Neural progenitor cell (in vitro differentiated cells): ENCODE measurements at regions not wholly inside any gene's neighbourhood (a gene's known extent, or its start where the extent isn't known, plus 50 kb on each side); places are given as distances from the start of the nearest gene placed in this dataset.

Experiments used
- DNase-seq: peaks from one replicate; pipeline ENCODE4 v3.0.0-alpha.2; 2016; ENCODE audit warnings: low spot score
- H2AFZ ChIP-seq: fragments of 200-600 bp; sonication (generic); replicated peaks from 2 replicates; pipeline ENCODE4 v1.6.1; 2016; ENCODE audit warnings: antibody characterized with exemption
- H3F3A ChIP-seq: fragments of 200-600 bp; sonication (generic); 2 replicates; pipeline ENCODE4 v1.6.1; 2016; ENCODE audit warnings: antibody characterized with exemption, low read depth
- H3K27ac ChIP-seq: fragments of 200-600 bp; sonication (generic); 2 replicates; pipeline ENCODE4 v1.5.1; 2016; ENCODE audit warnings: mild to moderate bottlenecking
- H3K27me3 ChIP-seq: fragments of 200-600 bp; sonication (generic); 2 replicates; pipeline ENCODE4 v1.6.1; 2016; ENCODE audit warnings: mild to moderate bottlenecking, moderate library complexity
- H3K36me3 ChIP-seq: fragments of 200-600 bp; sonication (generic); 2 replicates; pipeline ENCODE4 v1.5.1; 2016
- H3K4me1 ChIP-seq: fragments of 200-600 bp; sonication (generic); 2 replicates; pipeline ENCODE4 v1.6.1; 2016; ENCODE audit warnings: mixed run types
- H3K4me2 ChIP-seq: fragments of 200-600 bp; sonication (generic); 2 replicates; pipeline ENCODE4 v1.6.1; 2016
- H3K4me3 ChIP-seq: fragments of 200-600 bp; sonication (generic); 2 replicates; pipeline ENCODE4 v1.5.1; 2016
- H3K79me2 ChIP-seq: fragments of 200-600 bp; sonication (generic); 2 replicates; pipeline ENCODE4 v1.6.1; 2016; ENCODE audit warnings: low read depth
- H3K9ac ChIP-seq: fragments of 200-600 bp; sonication (generic); 2 replicates; pipeline ENCODE4 v1.6.1; 2016
- H3K9me3 ChIP-seq: fragments of 200-600 bp; sonication (generic); 2 replicates; pipeline ENCODE4 v1.5.1; 2016; ENCODE audit warnings: low read depth
- H4K20me1 ChIP-seq: fragments of 200-600 bp; sonication (generic); 2 replicates; pipeline ENCODE4 v1.6.1; 2016; ENCODE audit warnings: low read depth
- H3K27ac Mint-ChIP-seq: 3 replicates; pipeline ENCODE4 v1.8.0; 2021; ENCODE audit warnings: mixed read lengths
- H3K27me3 Mint-ChIP-seq: 2 replicates; pipeline ENCODE4 v1.8.0; 2022; ENCODE audit warnings: low read depth, mild to moderate bottlenecking, inconsistent platforms, moderate library complexity, mixed read lengths; ENCODE audit not compliant: insufficient read depth
- H3K36me3 Mint-ChIP-seq: 3 replicates; pipeline ENCODE4 v1.8.0; 2021; ENCODE audit warnings: mixed read lengths
- H3K4me1 Mint-ChIP-seq: 3 replicates; pipeline ENCODE4 v1.8.0; 2021; ENCODE audit warnings: mixed read lengths
- H3K4me3 Mint-ChIP-seq: 3 replicates; pipeline ENCODE4 v1.8.0; 2021; ENCODE audit warnings: mild to moderate bottlenecking, moderate library complexity, mixed read lengths
- H3K9me3 Mint-ChIP-seq: 3 replicates; pipeline ENCODE4 v1.8.0; 2020; ENCODE audit warnings: mixed read lengths
- EZH2 ChIP-seq: fragments of 200-600 bp; sonication (generic); IDR thresholded peaks from 2 replicates; pipeline ENCODE4 v1.6.1; 2017; ENCODE audit warnings: antibody characterized with exemption, mild to moderate bottlenecking, moderate library complexity
- EZH2phosphoT487 ChIP-seq: fragments of 200-600 bp; sonication (generic); IDR thresholded peaks from 2 replicates; pipeline ENCODE4 v1.6.1; 2017; ENCODE audit warnings: antibody characterized with exemption
- TF ChIP-seq, protein P1 (sequence below): fragments of 200-600 bp; sonication (generic); IDR thresholded peaks from 2 replicates; pipeline ENCODE4 v1.5.1; 2017; ENCODE audit warnings: antibody characterized with exemption, mild to moderate bottlenecking

DNA sequence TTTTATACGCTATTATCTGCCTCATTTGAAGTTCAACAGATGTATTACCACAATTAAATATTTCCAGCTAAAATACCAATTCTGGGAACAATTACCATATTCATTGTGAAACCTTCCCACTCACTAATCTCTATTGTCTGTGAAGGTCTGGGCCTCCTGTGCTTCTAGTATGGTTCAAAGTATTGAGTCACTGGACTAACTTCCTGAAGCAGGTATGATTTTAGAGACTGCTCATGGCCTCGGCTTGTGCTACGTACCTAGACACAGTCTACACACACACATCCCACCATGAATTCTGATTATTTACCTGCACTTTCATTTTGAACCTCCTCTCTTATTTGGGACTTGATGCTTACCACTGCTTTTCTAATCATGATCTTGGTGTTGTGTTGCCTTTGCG is 180.7 kb upstream of the EPHA4 start:
- no peak overlapping the region for H3K4me3 ChIP-seq
- Mint-ChIP-seq H3K36me3 (no peaks in the 10 kb centered on the region), H3K27me3 (peaks cover 2% of the 10 kb centered on the region), H3K4me3 (no peak overlapping the region), H3K9me3 (no peaks in the 10 kb centered on the region), H3K27ac (no peak overlapping the region), H3K4me1 (peaks cover 2% of the 10 kb centered on the region)
- H3K79me2 ChIP-seq = no peaks in the 10 kb centered on the region
- no peaks in the 10 kb centered on the region for H3F3A ChIP-seq
- H3K4me1 ChIP-seq = no peaks in the 10 kb centered on the region
- no peaks in the 10 kb centered on the region for H4K20me1 ChIP-seq
- no peak overlapping the region for H3K9ac ChIP-seq
- H3K27me3 ChIP-seq = no peaks in the 10 kb centered on the region
- no peaks in the 10 kb centered on the region for H3K36me3 ChIP-seq
- no peaks in the 10 kb centered on the region for H3K9me3 ChIP-seq
- H2AFZ ChIP-seq = no peak overlapping the region
- H3K27ac ChIP-seq = no peak overlapping the region
- no peak for DNase-seq
- H3K4me2 ChIP-seq = no peak overlapping the region
- TF ChIP-seq EZH2phosphoT487 = no peak
- TF ChIP-seq, protein P1, sequence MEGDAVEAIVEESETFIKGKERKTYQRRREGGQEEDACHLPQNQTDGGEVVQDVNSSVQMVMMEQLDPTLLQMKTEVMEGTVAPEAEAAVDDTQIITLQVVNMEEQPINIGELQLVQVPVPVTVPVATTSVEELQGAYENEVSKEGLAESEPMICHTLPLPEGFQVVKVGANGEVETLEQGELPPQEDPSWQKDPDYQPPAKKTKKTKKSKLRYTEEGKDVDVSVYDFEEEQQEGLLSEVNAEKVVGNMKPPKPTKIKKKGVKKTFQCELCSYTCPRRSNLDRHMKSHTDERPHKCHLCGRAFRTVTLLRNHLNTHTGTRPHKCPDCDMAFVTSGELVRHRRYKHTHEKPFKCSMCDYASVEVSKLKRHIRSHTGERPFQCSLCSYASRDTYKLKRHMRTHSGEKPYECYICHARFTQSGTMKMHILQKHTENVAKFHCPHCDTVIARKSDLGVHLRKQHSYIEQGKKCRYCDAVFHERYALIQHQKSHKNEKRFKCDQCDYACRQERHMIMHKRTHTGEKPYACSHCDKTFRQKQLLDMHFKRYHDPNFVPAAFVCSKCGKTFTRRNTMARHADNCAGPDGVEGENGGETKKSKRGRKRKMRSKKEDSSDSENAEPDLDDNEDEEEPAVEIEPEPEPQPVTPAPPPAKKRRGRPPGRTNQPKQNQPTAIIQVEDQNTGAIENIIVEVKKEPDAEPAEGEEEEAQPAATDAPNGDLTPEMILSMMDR = no peak
- TF ChIP-seq EZH2 = no peak

DNA sequence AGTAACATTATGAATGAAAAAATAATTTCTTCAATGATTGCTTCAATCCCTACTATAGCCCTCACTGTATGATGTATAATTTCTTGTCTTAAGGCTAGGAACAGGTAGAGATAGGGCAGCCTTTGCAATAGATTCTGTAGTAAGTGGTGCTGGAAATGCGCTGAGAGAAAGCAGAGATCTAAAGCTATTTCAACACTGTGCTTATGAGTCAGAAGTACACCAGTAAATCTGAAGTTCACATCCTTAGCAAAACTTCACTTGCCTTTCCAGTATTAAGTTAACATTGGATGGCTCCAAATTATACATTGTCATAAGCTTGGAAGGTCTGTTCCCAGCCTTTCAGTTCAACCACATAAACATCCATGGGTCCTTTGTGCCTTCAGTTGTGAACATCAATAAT is 178.2 kb upstream of the EPHA4 start:
- H3K79me2 ChIP-seq = no peaks in the 10 kb centered on the region
- H3K4me1 ChIP-seq = no peaks in the 10 kb centered on the region
- no peak for TF ChIP-seq EZH2
- TF ChIP-seq, protein P1 = no peak
- TF ChIP-seq EZH2phosphoT487 = no peak
- peaks cover 2% of the 10 kb centered on the region for H3K4me1 Mint-ChIP-seq
- no peak overlapping the region for H3K27ac ChIP-seq
- no peaks in the 10 kb centered on the region for H3K27me3 ChIP-seq
- no peak overlapping the region for H2AFZ ChIP-seq
- H3K27ac Mint-ChIP-seq = no peak overlapping the region
- H3K9me3 ChIP-seq = no peaks in the 10 kb centered on the region
- DNase-seq = no peak
- H3F3A ChIP-seq = no peaks in the 10 kb centered on the region
- no peak overlapping the region for H3K4me3 Mint-ChIP-seq
- H4K20me1 ChIP-seq = no peaks in the 10 kb centered on the region
- H3K9me3 Mint-ChIP-seq = peaks cover 3% of the 10 kb centered on the region
- H3K36me3 Mint-ChIP-seq = no peaks in the 10 kb centered on the region
- no peak overlapping the region for H3K4me2 ChIP-seq
- no peak overlapping the region for H3K4me3 ChIP-seq
- no peaks in the 10 kb centered on the region for H3K36me3 ChIP-seq
- H3K9ac ChIP-seq = no peak overlapping the region
- H3K27me3 Mint-ChIP-seq = peaks cover 3% of the 10 kb centered on the region

DNA sequence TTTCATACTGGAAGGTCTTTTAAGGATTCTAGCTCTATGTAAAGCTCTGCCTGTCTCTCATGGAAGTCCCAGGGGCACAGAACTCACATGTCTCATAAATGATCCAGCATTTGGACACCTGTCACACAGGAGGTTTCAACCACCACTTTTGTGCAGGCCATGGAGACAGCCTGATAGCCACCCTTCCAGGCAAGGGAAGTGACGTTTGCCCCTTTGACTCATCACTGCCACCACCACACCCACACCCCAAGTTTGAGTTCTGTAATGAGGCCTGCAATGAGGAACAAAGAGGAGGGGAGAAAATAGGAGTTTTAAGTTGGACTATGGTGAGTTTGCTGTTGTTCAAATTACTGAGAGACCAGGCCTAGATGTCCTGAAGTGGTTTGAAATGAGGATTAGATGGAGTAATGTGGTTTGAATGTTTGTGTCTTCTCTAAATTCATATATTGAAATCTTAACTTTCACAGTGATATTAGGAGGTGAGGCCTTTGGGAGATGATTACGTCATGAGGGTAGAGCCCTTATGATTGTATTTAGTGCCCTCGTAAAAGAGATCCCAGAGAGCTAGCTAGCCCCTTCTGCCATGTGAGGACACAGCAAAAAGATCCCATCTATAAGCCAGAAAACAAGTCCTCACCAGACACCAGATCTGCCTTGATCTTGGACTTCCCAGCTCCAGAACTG is 175.3 kb upstream of the EPHA4 start:
- Histone ChIP-seq H3K27ac (no peak overlapping the region), H3K79me2 (no peaks in the 10 kb centered on the region), H3K4me1 (no peaks in the 10 kb centered on the region), H4K20me1 (no peaks in the 10 kb centered on the region), H3K9me3 (no peaks in the 10 kb centered on the region), H3F3A (no peaks in the 10 kb centered on the region), H3K4me2 (no peak overlapping the region), H3K9ac (no peak overlapping the region), H3K36me3 (no peaks in the 10 kb centered on the region), H3K4me3 (no peak overlapping the region), H2AFZ (no peak overlapping the region), H3K27me3 (no peaks in the 10 kb centered on the region)
- no peaks in the 10 kb centered on the region for H3K36me3 Mint-ChIP-seq
- DNase-seq = no peak
- peaks cover 3% of the 10 kb centered on the region for H3K9me3 Mint-ChIP-seq
- H3K4me3 Mint-ChIP-seq = no peak overlapping the region
- H3K27ac Mint-ChIP-seq = no peak overlapping the region
- H3K27me3 Mint-ChIP-seq = peaks cover 3% of the 10 kb centered on the region
- peaks cover 2% of the 10 kb centered on the region for H3K4me1 Mint-ChIP-seq
- TF ChIP-seq EZH2phosphoT487 = no peak
- TF ChIP-seq, protein P1 = no peak
